ENCODE measurements at regions not wholly inside any gene's neighbourhood (a gene's known extent, or its start where the extent isn't known, plus 50 kb on each side); places are given as distances from the start of the nearest gene placed in this dataset.

DNA sequence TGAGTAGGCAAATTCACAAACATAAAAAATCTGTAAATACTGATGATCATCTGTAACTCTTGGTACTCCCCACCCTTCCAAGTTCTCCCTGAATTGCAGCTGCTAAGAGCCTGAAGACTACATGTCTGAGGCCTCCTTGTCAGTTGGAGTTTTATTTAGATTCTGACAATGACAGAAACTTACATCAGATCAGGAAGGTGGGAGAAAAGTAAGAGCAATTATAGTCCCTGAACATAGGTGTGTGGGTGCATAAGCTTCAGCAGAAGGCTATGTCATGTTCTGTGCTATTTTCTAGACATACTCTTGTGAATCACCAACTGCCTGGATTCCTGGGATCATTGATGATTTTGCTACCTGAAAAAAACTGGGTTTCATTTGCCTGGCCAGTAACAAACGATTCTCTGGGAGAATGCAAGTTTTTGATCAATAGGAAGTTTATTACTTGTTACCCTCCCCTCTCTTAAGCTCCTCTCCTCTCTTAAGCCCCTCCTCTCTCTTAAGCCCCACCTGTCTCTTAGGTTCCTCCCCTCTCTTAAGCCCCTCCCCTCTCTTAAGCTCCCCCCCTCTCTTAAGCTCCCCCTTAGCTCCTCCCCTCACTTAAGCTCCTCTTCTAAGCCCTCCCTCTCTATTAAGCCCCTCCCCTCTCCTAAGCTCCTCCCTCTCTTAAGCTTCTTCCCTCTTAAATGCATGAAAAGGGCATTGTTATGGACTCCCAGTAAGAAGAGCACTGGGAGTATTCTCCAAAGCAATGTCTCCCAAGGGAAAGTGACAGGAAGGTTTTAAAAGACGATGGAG, 1183.4 kb upstream of the AUTS2 start:
- DNase-seq, result no peak

DNA sequence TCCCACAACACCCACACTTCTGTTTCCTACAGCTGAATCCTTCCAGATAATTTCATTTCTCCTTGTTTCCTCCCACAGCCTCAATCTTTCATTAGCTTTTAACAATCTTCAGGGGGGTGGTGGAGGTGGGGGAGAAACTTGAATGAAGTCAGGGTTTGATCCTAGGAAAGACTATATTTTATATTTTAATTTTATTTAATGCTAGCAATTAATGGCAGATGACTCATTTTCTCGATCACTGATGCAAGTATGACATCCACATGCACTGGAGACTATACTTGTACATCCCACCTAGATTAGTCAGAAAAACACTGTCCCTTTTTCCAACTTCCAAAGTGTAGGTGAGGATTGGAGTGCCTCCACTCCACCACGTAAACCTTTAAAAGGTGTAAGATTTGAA, 1181.3 kb upstream of the AUTS2 start:
- no peak for DNase-seq

DNA sequence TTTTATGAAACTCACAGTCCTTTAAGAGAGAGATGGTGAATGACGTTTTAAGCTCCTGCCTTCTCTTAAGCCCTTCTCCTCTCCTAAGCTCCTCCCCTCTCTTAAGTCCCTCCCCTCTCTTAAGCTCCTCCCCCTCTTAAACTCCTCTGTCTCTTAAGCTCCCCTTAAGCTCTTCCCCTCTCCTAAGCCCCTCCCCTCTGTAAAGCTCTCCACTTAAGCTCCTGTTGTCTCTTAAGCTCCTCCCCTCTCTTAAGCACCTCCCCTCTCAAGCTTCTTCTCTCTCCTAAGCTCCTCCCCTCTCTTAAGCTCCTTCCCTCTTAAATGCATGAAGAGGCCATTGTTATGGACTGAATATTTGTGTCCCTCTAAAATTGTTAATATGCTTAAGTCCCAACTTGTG, 1180.6 kb upstream of the AUTS2 start:
- DNase-seq, result no peak

DNA sequence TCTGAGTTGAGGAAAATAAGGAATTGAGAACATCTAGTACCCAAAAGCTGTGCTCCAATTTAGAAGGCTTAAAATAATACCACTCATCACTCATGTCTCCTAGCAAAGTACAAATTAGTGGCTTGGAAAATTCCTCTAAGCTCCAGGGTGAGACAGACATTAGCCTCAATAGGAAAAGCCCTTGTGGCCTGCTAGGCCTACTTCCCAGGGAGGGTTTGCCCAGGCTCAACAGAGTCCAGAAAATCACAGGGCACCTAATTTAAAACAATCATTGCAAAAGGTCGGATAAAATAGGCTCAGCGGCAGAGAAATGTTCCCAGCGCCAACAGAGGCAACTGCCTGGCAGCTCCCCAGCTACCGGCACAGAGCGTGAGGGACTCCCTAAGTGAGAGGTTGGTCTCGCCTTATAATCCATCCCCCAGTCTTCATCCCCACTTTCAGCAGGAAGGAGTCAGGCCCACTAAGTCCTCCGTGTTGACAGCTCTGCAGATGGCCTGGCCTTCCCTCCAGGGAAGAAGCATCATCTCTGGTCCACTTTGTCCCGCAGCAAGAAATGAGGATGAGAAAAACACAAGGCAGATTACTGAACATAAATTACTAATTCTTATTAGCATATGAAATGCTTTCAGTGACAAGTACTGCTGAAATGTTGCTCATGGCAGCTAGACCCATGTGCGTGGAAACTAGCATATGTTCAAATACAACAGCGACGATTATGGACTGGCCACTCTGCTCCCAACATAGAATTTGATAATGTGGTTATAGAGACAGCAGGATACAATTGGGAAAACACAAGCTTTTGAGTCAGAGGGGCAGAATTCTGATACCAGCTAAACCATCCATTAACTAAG, 1177.7 kb upstream of the AUTS2 start:
- DNase-seq, result no peak

DNA sequence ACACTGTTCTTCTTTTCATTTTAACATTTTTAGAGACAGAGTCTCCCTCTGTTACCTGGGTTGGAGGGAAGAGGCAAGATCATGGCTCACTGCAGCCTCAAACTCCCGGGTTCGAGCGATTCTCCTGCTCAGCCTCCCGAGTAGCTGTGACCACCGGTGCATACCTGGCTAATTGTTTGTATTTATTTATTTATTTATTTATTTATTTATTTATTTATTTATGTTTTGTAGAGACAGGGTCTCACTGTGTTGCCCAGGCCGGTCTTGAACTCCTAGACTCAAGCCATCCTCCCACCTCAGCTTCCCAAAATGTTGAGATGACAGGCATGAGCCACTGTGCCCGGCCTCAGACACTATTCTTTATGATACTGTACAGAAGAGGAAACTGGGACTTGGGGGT, 1176.6 kb upstream of the AUTS2 start:
- no peak for DNase-seq

DNA sequence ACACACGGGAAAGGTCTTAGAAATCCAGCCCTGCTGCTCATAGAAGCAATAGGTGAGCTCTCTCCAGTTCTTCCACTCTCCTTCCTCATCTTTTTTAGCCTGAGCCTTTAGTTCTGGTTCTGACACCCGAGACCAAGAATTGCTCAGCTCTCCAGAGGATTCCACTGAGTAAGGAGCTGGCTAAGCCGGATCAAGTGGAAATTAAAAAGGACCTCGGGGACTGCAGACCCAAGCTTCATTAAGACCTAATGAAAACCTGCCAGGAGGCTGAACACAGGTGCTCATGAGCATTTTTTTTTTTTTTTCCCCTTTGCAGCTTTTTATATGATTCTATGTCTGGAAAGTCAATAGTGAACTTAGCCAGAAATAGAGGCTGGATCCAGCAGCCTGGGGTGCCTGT, 1176.0 kb upstream of the AUTS2 start:
- DNase-seq, result no peak

DNA sequence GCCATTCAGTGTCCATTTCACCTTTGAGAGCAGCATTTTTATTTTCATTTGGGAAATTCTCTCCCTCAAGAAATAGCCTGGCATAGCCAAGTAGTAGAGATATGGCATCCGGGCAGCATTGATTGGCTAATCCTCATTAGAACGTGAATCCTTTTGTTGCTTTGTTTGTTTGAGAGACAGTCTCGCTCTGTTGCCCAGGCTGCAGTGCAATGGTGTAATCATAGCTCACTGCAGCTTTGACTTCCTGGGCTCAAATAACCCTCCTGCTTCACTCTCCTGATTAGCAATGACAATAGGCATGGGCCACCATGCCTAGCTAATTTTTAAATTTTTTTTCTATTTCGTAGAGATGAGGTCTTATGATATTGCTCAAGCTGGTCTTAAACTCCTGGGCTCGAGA, 1174.9 kb upstream of the AUTS2 start:
- DNase-seq, result no peak

DNA sequence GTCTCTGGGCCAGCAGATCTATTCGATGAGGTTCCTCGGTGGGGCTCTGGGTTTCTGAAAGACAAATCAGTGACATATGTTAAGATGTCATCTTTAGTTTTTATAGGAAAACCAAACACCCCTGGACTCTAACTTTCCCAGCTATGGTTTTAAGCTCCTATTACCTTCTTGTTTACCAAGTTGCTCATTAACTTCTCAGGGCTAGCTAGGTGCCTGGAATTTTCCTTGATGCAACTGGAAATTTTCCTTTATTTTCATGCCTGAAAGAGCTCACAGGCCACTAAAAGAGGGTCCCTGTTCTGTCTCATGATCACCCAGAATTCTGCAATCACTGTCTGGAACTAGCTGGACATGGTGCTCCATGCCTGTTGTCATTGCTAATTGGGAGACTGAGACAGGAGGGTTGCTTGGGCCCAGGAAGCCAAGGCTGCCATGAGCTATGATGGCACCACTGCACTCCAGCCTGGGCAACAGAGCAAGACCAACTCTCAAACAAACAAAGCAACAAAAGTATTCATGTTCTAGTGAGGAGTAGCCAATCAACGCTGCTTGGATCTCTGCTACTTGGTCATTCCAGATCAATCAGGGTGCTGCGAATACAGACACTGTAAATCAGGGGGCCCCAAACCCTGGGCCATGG, 1173.5 kb upstream of the AUTS2 start:
- no peak for DNase-seq

DNA sequence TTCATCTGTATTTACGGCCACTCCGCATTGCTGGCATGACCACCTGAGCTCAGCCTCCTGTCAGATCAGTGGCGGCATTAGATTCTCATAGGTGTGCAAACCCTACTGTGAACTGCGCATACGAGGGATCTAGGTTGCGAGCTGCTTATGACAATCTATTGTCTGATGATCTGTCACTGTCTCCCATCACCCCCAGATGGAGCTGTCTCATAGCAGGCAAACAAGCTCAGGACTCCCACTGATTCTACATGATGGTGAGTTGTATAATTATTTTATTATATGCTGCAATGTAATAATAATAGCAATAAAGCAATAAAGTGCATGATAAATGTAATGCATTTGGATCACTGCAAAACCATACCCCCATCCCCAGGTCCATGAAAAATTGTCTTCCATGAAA, 1172.9 kb upstream of the AUTS2 start:
- DNase-seq, result no peak

DNA sequence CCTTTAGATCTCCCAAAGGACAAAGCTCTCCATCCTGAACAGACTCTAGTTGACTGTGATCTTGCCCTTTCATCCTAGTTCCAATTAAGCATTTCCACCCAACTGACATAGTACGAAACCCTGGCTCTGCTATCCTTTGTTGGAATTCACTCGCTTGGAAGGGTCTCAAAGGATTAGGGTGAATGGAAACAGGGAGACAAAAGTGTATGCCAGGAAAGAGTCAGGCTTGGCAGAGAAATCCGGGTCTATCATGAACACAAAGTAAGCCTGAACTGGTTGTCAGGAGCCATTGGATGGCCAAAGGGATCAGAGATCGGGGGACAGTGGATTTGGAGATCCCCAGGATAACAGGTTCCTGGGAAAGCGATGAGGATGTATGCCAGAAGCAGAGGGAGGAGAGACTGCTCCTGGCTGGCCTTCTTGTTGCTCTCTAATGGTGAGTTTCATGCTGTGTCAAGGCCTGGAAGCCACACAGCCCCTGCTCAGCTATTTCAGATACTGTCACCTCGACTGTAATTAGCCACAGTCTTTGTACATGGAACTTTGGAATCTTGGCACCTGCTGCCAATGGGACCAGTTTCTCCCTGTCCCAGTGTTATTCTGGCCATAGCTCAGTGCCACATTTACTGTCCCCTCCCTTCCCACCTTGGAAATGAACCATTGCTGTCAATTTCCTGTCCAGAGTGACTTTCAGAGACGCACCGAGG, 1168.7 kb upstream of the AUTS2 start:
- DNase-seq, result no peak

DNA sequence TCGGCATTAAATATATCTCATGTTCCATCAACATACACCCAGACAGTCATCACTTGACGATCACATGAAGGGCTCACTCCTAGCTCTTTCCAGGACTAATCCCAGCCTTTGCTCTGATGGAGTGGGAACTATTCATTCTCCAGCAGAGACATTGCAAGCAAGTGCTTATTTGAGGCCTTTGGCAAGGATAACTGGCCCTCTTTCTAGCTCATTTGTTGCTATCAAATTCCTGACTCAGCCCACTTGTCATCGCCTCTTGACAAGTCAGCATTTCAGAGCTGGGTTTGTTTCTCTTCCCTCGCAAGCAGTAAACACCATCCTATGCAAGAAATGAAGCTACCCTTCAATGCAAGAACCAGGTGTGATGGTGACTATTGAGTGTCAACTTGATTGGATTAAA, 1165.7 kb upstream of the AUTS2 start:
- no peak for DNase-seq

DNA sequence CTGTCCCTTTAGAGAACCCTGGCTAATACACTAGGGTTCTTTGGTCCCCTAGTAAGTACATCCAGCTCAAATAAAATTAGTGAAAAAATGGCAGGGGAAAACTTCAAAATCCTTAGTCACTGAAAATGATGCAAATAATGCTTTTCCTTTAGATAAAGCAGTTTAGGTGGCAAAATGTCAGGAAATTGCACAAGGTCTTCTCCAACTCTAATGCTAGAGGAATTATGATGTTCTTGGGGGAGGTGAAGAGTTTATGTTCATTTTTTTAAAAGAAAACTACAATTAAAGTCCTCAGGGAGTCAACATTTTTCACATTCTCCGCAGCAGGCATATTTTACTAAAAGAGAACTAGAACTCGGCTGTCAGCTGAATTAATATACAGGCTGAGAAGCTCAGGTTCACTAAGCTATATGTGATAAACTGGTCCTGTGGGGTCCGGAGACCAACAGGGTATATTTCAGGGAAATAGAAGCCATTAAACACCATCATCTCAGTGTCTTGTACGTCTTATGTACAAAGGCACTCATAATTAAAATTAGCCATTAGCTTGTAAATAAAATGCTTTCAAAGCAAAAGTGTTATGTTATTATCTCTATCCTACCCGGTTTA, 1164.7 kb upstream of the AUTS2 start:
- DNase-seq, result no peak

DNA sequence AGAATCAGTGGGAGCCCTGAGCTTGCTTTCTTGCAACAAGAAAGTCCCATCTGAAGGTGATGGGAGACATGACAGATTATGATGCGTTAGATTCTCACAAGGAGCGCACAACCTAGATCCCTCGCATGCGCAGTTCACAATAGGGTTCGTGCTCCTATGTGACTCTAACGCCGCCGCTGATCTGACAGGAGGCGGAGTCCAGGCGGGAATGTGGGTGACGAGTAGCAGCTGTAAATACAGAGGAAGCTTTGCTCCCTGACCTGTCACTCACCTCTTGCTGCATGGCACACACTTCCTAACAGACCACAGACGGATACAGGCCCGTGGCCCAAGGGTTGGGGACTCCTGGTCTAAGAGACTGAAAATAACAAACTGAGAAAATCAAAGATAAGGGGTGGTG, 1163.4 kb upstream of the AUTS2 start:
- no peak for DNase-seq

DNA sequence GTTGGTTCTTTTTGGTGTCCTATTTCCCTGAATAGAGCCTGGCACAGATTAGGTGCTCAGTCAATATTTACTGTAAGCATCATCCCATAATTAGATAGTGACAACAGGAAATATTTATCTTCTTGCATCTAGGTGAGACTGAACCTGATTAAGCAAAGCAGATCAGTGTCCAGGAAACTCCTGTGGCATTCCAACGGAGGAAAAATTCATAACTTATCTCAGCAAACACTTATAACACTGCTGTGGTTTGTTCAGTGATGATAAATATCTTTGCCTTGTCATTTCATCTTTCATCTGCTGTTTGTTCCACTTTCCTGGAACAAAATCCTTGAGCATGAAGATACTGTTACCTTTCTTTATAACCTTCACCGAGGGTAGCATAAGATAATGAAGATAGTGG, 1160.3 kb upstream of the AUTS2 start:
- DNase-seq, result no peak

DNA sequence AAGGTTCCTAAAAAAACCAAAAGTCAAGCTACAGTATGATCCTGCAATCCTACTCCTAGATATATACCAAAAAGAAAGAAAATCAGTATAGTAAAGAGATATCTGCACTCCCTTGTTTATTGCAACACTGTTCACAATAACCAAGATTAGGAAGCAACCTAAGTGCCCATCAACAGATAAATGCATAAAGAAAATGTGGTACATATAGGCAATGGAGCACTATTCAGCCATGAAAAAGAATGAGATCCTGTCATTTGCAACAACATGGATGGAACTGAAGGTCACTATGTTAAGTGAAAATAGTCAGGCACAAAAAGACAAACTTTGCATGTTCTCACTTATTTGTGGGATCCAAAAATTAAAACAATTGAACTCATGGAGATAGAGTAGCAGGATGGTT, 1159.5 kb upstream of the AUTS2 start:
- DNase-seq, result no peak

DNA sequence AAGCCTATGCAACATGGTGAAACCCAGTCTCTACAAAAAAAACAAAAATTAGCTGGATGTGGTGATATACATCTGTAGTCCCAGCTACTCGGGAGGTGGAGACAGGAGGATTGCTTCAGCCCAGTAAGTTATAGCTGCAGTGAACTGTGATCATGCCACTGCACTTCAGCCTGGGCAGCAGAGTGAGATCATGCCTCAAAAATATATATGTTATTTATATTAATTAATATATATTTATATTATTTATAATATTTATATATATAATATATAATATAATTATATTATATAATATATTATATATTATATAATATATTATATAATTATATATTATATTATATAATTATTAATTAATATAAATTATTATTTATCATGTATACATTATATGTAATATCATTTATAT, 1158.4 kb upstream of the AUTS2 start:
- no peak for DNase-seq

DNA sequence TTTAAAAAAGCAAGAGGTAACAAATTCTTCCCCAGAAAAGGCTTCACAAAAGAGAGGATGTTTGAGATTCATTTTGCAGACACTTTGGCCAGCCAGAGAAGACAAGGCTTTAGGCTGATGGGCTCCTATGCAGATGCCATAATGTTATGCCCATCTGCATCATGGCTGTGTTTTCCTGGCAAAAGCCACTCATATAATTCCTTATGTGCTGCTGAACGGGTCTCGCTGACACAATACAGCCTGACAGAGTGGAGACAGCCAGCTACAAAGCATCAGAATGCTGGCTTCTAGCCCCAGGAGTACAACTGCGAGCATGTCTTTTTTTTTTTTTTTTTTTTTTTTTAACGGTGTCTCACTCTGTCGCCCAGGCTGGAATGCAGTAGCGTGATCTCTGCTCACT, 1157.4 kb upstream of the AUTS2 start:
- no peak for DNase-seq

DNA sequence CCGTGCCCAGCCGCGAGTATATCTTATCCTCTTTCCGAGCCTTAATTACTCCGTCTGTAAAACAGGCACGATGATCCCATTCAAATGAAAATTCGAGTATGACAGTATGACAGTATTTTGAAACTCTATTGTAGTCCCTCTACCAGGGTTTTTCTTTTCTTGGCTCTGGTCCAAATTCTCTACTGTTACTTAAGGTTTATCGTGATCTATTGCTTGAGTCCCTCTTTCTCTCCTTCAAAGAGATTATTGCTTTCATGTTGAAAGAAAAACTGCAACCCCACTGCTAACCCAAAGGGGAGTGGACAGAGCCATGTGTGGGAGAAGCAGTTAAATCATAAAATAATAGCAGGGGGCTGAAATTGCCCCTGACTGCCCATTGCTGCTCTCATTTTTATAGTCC, 1156.6 kb upstream of the AUTS2 start:
- DNase-seq, result no peak

DNA sequence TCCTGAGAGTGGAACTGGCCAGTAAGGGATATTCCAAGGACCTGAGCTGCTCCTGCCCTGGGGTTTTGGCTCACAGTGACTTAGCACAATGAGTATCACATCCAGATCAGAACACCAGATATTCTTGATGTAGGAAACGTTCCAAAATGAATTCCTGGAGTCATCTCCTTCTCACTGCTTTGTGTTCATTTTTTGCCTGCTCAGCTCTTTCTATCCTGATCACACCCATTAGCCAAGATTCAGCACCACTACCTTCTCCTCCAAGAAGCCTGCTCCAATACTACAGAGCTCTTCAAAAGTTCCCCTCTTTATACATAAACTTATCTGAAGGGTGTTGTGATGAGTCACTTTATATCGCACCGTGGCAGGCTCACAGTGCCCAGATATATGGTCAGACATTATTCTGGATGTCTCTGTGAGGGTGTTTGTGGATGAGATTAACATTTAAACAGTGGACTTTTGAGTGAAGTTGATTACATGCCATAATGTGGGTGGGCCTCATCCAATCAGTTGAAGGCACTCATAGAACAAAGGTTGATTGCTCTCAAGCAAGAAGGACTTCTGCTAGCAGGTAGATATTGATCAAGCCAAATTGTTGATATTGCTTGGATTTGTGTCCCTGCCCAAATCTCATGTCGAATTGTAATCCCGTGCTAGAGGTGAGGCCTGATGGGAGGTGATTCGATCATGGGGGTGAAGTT, 1155.2 kb upstream of the AUTS2 start:
- no peak for DNase-seq

DNA sequence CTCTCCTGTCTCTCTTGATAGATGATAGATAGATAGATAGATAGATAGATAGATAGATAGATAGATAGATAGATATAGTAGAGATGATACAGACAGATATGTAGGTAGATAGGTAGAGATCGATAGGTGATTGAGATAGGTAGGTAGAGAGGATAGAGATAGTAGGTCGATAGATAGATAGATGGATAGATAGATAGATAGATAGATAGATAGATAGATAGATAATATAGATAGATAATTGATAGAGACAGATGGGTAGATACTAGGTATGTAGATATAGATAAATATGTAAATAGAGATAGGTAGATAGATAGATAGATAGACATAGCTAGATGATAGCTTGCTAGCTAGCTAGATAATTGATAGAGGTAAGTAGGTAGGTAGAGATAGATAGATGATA, 1154.2 kb upstream of the AUTS2 start:
- DNase-seq, result no peak

DNA sequence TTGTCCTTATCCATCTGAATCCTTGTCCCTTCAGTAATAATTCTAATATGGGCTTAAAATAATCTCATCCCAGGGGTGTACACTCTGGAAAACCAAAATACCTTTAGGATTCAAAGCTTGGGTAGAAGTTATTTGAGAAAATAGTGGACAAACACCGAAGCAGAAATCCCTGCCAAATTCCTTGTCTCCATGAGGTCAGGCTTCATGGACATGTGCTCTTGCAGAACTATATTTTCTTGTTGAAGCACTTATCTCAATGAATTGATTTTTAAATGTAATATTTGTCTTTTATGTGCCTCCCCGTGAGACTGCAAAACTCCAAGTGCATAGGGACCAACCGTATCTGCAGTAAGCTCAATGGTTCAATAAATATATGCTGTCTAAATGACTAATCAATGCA, 1153.3 kb upstream of the AUTS2 start:
- no peak for DNase-seq

DNA sequence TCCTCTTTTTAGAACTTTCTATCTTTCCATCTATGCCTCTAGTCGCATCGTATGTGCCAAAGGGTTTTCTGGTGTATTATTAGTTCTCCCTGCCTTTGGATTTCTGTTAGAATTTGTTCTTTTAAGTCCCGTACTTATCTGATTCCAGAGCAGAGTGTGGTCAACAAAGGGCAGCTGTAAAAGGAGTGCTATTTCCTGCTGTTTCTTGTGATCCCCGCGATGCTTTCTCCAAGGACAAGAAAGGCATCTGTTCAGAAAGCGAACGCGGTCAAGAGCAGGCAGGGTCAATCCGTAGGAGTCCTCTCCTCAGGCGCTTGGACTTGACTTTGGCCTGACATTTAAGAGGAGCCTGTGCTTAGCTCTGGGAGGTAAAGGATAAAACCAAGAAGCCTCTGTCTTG, 1152.1 kb upstream of the AUTS2 start:
- no peak for DNase-seq

Data from CD4-positive, alpha-beta T cell treated with Interferon alpha-2 for 1 hour (primary cell).